Osteoblast (primary cell): ENCODE measurements at regions not wholly inside any gene's neighbourhood (a gene's known extent, or its start where the extent isn't known, plus 50 kb on each side); places are given as distances from the start of the nearest gene placed in this dataset.

Experiments used
- DNase-seq: peaks from one replicate; pipeline ENCODE4 v3.0.0; 2011; ENCODE audit warnings: low spot score, mixed read lengths; ENCODE audit not compliant: insufficient read length; ENCODE audit errors: missing footprints
- H2AFZ ChIP-seq: 2 replicates; pipeline ENCODE4 v1.6.0; 2011; ENCODE audit warnings: mild to moderate bottlenecking, low read length
- H3K27ac ChIP-seq: 2 replicates; pipeline ENCODE4 v1.5.1; 2011; ENCODE audit warnings: mild to moderate bottlenecking, low read depth, low read length, moderate library complexity
- H3K27me3 ChIP-seq: 2 replicates; pipeline ENCODE4 v1.6.0; 2012; ENCODE audit warnings: mild to moderate bottlenecking, control low read depth, inconsistent platforms, low read length, moderate library complexity; ENCODE audit not compliant: insufficient read depth
- H3K36me3 ChIP-seq: 2 replicates; pipeline ENCODE4 v1.5.1; 2011; ENCODE audit warnings: mild to moderate bottlenecking, low read length, control low read depth, moderate library complexity; ENCODE audit not compliant: insufficient read depth
- H3K4me1 ChIP-seq: 2 replicates; pipeline ENCODE4 v1.5.1; 2011; ENCODE audit warnings: mild to moderate bottlenecking, low read length, control low read depth, moderate library complexity; ENCODE audit not compliant: insufficient read depth
- H3K4me2 ChIP-seq: 2 replicates; pipeline ENCODE4 v1.6.0; 2011; ENCODE audit warnings: mild to moderate bottlenecking, low read length; ENCODE audit not compliant: insufficient read depth
- H3K4me3 ChIP-seq: fragments of 200-600 bp; sonication (generic); 3 replicates; pipeline ENCODE4 v1.5.1; 2012; ENCODE audit warnings: mild to moderate bottlenecking, low read length, inconsistent platforms; ENCODE audit not compliant: insufficient read depth
- H3K79me2 ChIP-seq: 2 replicates; pipeline ENCODE4 v1.6.0; 2012; ENCODE audit warnings: mild to moderate bottlenecking, low read length, control low read depth, inconsistent platforms; ENCODE audit not compliant: insufficient read depth
- H3K9me3 ChIP-seq: 2 replicates; pipeline ENCODE4 v1.5.1; 2011; ENCODE audit warnings: low read depth, low read length, control low read depth
- H4K20me1 ChIP-seq: 2 replicates; pipeline ENCODE4 v1.6.0; 2012; ENCODE audit warnings: mild to moderate bottlenecking, low read length, control low read depth; ENCODE audit not compliant: insufficient read depth
- CTCF ChIP-seq: IDR thresholded peaks from 2 replicates; pipeline ENCODE4 v1.5.1; 2011; ENCODE audit warnings: mild to moderate bottlenecking, low read depth, low read length, moderate library complexity; ENCODE audit errors: extremely low read depth

GRCh38 chr20:24831232-24831631 lies 117.8 kb upstream of the CST7 start:
- Histone ChIP-seq H3K9me3 (no peaks in the 10 kb centered on the region), H3K27ac (no peak overlapping the region), H4K20me1 (no peaks in the 10 kb centered on the region), H3K4me2 (no peak overlapping the region), H3K36me3 (no peaks in the 10 kb centered on the region), H3K4me3 (no peak overlapping the region), H3K27me3 (no peaks in the 10 kb centered on the region), H2AFZ (no peak overlapping the region), H3K79me2 (no peaks in the 10 kb centered on the region), H3K4me1 (no peaks in the 10 kb centered on the region)
- peak; percentile 10 for DNase-seq
- TF ChIP-seq CTCF = no peak

GRCh38 chr20:24832518-24832917 lies 116.6 kb upstream of the CST7 start:
- no peak for DNase-seq
- no peaks in the 10 kb centered on the region for H3K4me1 ChIP-seq
- no peaks in the 10 kb centered on the region for H3K9me3 ChIP-seq
- no peaks in the 10 kb centered on the region for H3K27me3 ChIP-seq
- no peak overlapping the region for H2AFZ ChIP-seq
- no peaks in the 10 kb centered on the region for H3K79me2 ChIP-seq
- no peak overlapping the region for H3K4me2 ChIP-seq
- no peaks in the 10 kb centered on the region for H3K36me3 ChIP-seq
- H4K20me1 ChIP-seq = no peaks in the 10 kb centered on the region
- TF ChIP-seq CTCF = no peak
- H3K27ac ChIP-seq = no peak overlapping the region
- H3K4me3 ChIP-seq = no peak overlapping the region

DNA sequence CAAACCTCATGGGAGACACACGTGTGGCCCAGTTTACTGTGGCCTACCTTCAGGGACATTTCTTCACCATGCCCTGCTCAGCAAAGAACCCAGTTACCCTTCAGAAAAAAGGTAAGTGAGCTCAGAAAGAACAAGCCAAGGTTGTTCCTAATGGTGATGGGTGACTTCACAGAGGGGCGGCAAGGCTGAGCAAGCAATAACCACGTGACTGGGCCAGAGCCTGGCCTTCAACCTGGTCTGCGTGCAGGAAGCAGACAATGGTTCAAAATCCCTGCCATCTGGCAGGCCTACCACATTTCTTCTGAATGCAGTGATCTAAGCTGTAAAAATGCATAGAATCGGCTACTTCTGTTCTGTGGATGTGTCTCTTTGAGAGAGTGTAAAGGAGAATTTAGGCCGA lies 115.5 kb upstream of the CST7 start:
- peak; percentile 31 for DNase-seq
- no peak for TF ChIP-seq CTCF
- Histone ChIP-seq H3K4me3 (no peak overlapping the region), H3K27me3 (no peaks in the 10 kb centered on the region), H3K27ac (no peak overlapping the region), H3K36me3 (no peaks in the 10 kb centered on the region), H3K4me1 (no peaks in the 10 kb centered on the region), H3K9me3 (no peaks in the 10 kb centered on the region), H2AFZ (no peak overlapping the region), H3K79me2 (no peaks in the 10 kb centered on the region), H3K4me2 (no peak overlapping the region), H4K20me1 (no peaks in the 10 kb centered on the region)

DNA sequence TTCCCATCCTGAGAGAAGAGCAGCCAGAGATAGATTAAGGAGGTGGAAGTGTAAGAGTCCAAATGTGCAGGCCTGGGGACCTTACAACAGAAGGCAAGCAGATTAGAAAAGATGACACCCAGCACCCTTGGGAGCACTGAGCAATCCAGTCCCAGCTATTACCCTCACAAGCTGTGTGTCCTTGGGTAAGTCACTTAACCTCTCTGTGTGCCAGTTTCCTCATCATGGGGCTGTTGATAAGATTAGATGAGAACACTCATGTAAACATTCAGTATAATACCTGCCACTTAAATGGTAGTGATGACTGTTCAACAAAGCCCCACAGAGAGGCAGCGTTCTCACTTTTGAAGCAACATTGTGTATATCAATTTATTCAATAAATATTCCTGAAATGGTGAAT lies 114.8 kb upstream of the CST7 start:
- Histone ChIP-seq H3K79me2 (no peaks in the 10 kb centered on the region), H3K4me1 (no peaks in the 10 kb centered on the region), H3K9me3 (no peaks in the 10 kb centered on the region), H3K4me2 (no peak overlapping the region), H3K4me3 (no peak overlapping the region), H3K27me3 (no peaks in the 10 kb centered on the region), H2AFZ (no peak overlapping the region), H3K36me3 (no peaks in the 10 kb centered on the region), H3K27ac (no peak overlapping the region), H4K20me1 (no peaks in the 10 kb centered on the region)
- TF ChIP-seq CTCF = no peak
- DNase-seq = no peak
